Stimulated activated CD8-positive, alpha-beta memory T cell treated with anti-CD3 and anti-CD28 coated beads, Interleukin-15, amount 100 ng/mL, for 24 hours (primary cell): ENCODE measurements at regions not wholly inside any gene's neighbourhood (a gene's known extent, or its start where the extent isn't known, plus 50 kb on each side); places are given as distances from the start of the nearest gene placed in this dataset.
"Not testable (repeated sequence)": the region's sequence is repeated elsewhere in the genome, so short reads cannot be mapped to it uniquely, and the experiment has no call there.

Experiments
- DNase-seq: peaks from one replicate; pipeline ENCODE4 v3.0.0-alpha.2; 2020; ENCODE audit warnings: low read depth

DNA sequence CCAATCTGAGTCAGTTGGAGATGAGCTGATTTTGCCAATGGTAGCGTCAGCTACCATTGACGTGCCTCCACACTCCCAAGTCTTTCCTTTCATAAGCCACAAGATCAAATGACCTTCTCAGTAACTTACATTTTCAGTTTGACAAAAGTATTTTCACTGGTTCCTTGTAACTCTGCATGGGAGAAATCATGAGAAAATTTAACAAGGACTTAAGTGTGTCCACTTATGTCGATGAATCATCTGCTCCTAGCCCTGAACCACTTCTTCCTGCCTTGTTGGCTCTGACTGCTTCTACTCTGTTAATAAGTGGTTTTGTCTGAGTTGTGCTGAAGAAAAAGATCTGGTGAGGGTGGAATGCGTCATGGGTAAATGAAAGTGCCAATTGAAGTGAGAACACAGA lies 101.2 kb downstream of the NFKBIZ start:
- no peak for DNase-seq

DNA sequence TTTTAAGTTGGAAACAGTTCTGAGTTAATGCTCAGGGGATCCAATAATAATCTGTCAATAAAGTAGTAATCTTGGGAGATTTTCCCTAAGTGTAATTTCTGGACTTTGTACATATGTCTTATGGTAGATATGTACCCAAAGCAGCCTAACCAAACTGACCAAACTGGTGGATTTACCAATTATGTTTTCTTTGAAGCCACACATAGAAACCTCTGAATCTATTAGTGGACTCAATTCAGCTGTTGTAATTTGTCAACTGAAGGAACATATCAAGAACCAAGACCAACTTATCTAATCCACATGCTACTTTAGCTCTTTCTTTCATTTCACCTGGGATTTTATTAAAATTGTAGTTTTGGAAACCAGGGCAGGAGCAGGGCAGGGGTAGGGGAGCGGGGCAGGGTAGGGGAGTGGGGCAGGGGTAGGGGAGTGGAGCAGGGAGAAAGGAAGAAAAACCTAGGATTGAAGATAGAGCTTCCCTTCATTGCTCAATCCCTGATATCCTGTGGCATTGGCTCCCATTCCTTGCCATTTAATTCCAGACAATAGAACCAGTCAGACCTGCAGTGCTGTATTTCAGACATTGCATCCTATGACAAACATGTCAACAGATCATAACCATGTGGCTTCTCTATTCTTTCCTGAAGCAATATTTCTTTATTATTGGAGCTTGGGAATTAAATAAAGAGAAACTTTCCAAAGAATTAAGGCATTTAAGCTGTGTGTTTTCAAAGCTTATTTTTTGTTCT lies 101.8 kb downstream of the NFKBIZ start:
- no peak for DNase-seq

DNA sequence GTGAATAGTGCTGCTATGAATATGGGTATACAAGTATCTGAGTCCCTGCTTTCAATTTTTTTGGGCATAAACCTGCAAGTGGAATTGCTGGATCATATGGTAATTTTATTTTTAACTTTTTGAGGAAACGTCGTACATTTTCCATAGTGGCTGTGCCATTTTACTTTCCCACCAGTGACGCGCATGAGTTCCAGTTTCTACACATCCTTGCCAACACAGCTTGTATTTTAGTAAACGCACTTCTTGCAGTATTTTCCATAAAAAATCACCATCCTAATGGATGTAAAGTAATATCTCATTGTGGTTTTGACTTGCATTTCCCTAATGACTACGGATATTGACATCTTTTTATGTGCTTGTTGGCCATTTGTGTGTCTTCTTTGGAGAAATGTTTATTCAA lies 105.0 kb downstream of the NFKBIZ start:
- no peak for DNase-seq

DNA sequence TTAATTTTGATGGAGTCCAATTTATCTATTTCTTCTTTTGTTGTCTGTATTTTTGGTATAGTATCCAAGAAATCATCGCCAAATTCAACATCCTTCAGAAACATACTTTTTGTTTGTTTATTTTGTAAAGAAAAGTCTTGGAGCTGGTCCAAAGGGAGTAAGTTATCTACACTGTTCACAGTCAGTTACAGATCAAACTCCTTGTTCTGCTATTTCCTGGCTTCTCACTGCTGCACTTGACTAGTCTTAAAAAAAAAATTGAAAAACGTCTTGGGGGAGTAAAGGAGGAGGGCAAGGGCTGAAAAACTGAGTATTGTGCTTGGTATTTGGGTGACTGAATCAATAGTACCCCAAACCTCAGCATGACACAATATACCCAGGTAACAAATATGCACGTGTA lies 105.6 kb downstream of the NFKBIZ start:
- no peak for DNase-seq

DNA sequence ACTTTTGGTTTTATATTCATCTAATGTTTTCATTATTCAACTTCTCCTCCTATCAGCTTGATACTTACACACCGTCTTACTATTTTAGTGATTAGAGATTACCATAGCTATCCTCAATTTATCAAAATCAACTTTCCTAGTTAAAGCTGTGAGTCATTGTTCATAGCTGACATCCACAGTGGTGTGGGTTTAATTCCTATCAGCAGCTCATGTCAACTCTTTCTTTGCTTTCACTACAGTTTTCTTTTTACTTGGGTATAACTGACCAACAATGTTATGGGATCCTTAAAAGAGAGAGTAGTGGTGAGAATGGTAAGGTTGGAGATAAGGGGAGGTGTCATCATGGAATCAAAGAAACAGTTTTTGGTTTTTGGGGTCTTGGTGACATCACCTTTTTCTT lies 112.7 kb downstream of the NFKBIZ start:
- DNase-seq: no peak

DNA sequence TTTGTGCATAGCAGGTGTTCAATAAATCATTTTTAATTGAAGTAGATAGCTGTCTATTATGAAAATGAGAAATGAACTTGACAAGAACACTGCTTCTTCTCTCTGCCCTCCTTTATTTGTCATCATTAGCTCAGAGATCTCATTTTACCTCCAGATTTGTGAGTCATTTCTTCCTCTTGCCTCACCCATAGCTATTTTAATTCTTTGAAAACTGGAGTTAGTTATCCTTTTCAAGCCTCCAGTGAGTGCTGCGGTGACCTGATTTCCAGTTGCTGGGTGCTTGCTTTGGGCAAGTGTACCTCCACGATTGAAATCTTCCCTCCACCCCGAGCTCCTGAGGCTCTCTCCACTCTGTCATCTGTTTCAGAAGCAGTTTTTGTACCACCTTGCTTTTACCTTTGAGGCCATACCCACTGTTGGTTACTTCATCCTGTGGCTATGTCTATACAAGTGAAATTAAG lies 114.6 kb downstream of the NFKBIZ start:
- DNase-seq: no peak

DNA sequence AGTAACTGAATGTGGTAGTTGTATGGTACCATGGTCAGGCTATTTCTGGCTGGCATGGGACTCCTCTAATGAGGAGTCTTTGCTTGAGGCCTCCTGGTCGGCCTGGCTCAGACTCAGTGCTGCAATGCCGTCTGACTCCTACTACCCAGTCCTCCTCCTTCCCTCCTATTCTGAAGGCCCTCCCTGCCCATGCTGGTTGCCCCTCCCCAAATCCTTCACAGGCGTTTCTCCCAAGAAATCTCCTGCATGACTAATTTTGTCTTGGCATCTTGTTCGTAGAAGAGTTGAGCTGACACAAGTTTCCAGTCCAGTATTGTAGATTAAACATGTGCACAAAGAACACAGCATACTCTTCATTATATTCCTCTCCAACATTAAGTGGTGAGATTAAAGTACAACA lies 115.5 kb downstream of the NFKBIZ start:
- no peak for DNase-seq

DNA sequence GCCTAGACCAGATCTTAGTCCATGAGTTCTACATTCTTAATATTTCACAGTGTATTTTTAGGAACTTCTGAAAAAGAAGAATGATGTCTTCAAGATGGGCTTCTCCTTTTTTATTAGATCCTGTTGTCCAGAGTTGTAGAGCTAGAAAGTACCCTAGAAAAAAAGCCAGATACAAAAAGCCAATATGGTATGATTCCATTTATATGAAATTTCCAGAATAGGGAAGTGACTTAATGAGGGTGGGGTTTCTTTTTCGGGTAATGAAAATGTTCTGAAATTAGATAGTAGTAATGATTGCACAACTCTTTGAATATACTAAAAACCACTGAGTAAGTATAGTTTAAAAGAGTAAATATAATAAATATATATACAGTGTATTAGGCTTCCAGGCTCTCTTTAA lies 116.9 kb downstream of the NFKBIZ start:
- DNase-seq: no peak

DNA sequence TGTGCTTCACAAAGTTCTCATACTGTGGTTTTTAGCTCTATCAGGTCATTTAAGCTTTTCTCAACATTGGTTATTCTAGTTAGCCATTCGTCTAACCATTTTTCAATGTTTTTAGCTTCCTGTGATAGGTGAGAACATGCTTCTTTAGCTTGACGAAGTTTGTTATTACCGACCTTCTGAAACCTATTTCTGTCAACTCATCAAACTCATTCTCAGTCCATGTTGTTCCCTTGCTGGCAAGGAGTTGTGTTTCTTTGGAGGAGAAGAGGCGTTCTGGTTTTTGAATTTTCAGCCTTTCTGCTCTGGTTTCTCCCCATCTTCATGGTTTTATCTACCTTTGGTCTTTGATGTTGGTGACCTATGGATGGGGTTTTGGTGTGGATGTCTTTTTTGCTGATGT lies 120.9 kb downstream of the NFKBIZ start:
- DNase-seq: no peak

DNA sequence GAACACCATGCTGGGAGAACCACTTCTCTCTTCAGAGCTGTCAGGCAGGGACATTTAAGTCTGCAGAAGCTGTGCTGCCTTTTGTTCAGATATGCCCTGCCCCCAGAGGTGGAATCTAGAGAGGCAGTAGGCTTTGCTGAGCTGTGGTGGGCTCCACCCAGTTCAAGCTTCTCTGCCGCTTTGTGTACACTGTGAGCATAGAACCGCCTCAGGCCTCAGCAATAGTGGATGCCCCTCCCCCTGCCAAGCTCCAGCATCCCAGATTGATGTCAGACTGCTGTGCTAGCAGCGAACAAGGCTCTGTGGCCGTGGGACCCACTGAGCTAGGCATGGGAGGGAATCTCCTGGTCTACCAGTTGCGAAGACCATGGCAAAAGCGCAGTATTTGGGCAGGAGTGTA lies 121.6 kb downstream of the NFKBIZ start:
- DNase-seq: no peak

DNA sequence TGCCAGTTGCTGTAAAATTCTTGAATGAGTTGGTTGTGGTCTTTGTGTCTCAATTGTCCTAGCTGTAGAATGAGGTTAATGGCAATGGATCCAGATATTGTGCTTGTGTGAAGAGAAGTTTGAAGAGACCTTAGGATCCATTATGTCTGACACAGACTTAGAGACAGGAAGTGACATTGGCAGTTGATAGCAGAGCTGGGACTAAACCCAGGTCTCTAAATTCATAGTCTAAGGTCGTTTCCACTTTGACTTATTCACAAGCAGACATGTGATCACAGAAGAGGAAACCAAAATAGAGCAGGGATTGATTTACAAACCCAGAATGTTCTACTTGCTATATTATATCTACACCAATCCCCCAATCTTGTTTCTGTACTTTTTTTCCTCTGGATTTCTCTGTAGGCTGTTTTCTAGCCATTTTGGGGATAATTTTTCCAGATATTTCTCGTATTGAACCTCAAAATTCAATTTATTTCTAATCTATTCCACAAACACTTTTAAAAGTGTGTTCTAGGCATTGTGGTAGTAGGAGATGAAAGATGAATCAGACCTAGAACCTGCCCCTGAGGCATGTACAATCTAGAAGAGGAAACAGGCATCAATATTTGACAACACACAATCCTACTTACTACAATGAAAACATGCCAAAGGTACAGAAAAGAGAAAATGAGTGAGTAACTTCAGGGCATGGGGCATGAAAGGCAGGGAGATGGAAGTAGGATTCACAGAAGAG lies 123.3 kb downstream of the NFKBIZ start:
- DNase-seq: no peak

DNA sequence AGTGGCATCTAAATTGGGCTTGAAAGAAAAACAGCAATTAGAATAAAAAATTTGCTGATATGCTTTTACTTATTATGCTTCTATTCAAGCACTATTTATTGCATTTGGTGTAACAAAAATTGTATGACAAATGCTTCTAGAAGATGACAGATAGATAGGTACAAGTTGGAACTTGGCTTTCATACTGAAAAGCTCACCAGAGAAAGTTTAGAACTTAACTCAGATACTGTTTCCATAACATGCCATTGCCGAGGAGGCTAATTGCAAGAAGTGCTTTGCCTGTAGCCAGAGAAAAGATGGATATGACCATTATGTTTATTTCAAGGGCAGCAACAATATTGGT lies 123.8 kb downstream of the NFKBIZ start:
- DNase-seq: no peak

DNA sequence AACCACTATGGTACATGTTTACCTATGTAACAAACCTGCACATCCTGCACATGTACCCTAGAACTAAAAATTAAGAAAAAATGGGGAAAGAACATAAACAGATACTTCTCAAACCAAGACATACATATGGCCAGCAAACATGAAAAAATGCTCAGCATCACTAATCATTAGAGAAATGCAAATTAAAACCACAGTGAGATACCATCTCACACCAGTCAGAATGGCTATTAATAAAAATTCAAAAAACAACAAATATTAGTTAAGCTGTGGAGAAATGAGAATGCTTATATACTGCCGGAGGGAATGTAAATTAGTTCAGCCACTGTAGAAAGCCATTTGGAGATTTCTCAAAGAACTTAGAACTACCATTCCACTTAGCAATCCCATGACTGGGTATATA lies 126.1 kb downstream of the NFKBIZ start:
- DNase-seq: not testable (repeated sequence)

DNA sequence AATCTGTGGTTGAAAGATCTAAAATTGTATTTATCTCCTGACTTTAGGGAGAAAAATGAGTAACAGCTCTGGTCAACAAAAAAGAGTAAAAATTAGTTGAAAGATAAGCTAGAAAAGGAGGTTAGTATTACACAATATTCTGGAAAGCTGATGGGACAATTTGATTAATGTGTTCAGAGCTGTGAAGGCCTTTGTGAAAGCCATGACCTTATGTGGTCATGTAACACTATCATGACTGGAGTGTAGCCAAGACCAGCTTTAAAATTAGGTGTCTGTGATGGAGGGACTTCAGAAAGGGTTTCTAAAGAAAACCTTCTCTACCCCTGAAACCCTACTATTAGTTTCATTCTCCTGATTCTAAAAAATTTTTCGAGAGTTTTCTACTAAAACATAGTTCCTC lies 127.2 kb downstream of the NFKBIZ start:
- DNase-seq: no peak

DNA sequence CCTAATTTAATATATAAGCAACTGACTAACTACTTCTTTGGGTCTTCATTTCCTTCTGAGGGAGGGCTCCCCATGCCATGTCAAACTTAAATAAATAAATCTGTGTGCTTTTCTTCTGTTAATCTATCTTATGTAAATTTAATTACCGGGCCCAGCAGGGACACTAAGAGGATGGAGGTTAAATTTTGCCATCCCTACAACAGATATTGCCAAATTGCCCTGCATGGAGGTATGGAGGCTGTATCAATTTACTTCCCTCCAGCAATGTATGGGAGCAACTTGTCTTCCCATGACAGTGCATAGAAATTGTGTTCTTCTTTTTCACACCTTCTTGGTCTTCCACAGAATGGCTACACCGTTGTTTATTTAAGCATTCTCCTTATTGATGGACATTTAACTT lies 129.0 kb downstream of the NFKBIZ start:
- DNase-seq: no peak

DNA sequence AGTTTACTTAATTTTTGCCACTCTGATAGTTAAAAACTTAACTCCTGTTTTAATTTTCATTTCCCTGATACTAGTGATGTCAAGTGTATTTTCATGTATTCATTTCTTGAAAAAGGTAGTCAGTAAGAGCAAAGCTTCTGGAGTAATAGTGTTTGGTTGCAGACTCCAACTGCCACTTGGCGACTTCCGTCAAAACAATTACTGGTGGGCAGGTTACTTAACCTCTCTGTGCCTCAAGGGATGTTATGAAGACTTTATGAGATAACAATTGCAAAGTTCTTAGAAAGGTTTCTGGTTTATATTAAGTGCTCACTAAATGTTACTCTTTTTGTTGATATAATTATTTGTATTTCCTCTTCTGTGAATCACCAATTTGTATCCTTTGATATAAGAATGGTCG lies 129.7 kb downstream of the NFKBIZ start:
- DNase-seq: no peak

DNA sequence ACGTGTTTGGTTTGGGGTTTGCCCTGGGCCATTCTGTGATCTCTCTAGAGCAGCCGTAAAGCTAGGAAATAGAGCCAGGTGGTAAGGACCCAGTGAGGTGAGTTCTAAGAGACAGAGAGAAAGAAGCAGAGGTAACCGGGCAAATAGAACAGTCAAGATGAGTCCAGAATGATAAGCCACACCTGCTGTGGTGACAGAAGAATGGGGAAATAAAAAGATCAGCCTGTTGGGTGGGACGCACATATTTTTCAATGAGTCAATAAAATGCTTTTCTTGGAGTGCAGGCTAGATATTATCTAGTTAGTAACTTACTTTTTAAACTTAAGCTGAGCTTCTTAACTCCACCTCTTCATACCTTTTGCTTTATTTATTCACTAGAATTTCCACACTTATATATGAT lies 135.0 kb downstream of the NFKBIZ start:
- DNase-seq: no peak

DNA sequence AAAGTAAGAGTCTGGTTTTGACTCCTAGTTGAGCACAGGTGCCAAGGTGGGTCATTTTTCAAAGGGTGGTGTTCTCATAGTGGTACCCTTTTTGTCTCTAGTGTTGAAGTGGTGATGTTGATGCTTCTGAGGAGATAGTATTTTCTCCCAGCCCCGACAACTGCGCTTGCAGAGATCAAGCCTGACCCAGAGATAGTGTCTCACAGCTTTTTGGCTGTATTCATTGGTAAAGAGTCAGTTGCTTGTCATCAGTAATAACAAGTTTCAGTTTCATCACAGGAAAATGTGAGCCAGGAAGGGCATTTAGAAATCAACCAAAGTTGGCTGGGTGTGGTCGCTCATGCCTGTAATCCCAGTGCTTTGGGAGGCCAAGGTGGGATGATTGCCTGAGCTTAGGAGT lies 139.3 kb downstream of the NFKBIZ start:
- DNase-seq: no peak

DNA sequence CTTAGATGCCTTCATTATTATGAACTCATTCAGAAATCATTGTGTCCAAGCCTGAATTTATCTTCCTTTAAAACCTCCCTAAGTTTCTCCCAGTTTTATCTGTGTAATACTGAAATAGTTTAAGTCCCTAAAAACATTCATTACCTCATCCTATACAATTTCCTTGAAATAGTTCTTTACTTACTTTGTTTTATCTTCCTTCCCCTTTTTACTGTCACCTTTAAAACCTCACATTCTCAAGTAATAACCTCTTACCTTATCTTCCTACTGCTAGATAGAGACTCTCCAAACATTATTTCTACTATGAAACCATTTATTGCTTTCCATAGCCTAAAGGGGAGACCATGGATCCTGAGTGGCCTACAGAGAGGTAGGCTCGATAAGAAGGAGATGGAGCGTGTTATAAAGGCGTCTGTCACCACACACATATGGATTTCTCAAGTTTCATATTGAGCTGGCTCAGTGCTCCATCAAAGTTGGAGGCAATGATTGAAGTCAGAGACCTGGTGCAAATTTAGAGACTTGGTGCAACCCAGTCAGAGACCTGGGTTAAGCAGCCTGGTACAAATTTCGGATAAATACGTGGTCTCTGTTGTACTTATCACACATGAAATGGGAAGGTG lies 140.4 kb downstream of the NFKBIZ start:
- no peak for DNase-seq

DNA sequence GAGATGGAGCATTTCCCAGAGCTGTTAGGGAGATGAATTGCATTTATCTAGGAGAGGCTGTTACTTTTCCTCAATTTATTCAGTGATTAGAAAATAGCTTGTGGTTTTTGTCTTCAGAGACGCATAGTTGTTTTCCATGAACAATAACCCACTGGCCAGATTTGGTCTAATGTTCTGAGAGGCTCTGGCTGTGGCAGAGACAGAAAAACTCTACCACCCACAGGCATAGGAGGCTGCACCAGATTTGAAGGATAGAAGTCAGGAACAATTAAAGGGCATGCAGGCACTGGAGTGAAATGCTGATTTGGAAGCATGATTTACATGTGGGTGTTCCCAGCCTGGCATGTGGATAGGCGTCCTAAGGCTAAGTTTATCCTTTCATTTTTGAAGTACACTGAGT lies 143.5 kb downstream of the NFKBIZ start:
- no peak for DNase-seq

DNA sequence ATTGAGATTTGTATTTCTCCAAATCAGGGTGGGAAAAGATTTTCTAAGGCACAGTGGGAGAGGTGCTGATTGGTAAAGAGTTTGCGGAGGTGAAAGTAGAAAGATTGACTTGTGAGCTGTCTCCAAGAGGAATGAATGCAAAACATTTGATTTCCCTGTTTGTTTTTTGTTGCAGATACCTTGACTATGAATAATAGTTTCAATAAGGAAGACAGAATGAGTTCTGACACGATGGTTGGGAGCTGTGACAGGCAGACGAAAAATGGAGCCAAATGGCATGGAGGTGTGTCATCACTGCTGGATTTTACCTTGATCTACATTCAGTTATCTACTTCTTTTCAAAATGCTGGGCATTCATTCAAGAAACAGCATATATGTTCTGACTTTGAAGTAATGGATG lies 145.1 kb downstream of the NFKBIZ start:
- no peak for DNase-seq

DNA sequence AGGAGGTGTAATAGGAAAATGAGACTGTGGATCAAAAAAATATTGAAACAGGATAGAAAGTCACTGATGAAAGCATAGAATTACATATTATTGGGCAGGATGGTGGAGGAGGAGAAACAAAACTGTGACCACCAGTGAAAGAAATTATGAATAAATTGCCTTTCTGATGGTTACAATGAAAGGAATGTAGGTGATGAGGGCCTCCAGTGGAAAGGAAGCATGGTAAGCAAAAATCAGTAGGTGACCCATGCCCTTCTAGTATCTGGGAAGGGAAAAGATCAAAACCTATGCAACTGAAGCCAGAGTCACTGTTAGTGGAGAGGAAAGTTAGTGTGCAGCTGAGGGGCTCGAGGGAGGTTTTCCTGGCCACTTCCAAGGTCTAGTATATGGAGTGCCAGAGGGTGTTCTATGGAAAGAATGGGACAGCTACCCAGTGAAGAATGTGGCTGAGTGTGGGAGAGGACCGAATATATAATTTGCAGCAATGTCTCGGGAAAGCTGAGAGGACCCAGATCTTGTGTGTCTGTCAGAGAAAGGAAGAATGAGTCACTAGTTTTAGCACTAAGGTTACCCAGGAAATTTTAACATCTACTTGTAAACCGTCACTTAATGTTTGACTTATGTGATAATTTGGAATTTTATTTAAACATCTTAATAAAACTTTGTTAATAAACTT lies 146.2 kb downstream of the NFKBIZ start:
- no peak for DNase-seq

DNA sequence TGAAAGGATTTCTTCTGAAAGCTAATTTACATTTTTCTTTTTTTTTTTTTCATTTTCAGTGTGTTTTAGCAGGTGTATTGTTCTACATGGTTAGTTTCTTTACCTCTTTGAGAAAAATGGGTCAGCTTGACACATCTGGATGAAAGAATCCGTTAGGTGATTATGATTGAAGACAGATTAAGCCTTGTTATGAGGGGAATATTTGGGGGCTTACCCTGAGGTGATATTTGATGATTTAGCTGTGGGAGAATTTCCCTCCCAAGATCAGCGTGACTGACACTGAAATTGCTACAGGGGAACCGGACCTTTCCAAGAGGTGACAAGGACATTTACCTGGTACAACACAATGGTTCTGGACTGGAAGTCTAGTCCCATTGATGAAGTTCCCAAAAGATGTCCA lies 147.5 kb downstream of the NFKBIZ start:
- no peak for DNase-seq
